ENCODE measurements at regions not wholly inside any gene's neighbourhood (a gene's known extent, or its start where the extent isn't known, plus 50 kb on each side); places are given as distances from the start of the nearest gene placed in this dataset.
"Not testable (repeated sequence)": the region's sequence is repeated elsewhere in the genome, so short reads cannot be mapped to it uniquely, and the experiment has no call there.

GRCh38 chr12:131192951-131193350 is 239.2 kb downstream of the ADGRD1 start:
- peak; percentile 5 for DNase-seq
- no peaks in the 10 kb centered on the region for H3K27me3 ChIP-seq (ENCODE audit: control insufficient read depth, insufficient read depth, low read length)

GRCh38 chr12:131194166-131194565 is 240.5 kb downstream of the ADGRD1 start:
- Histone ChIP-seq H3K36me3 (replicated peaks; ENCODE audit: control insufficient read depth, insufficient read depth, low read length) (no peaks in the 10 kb centered on the region), H3K4me3 (ENCODE audit: insufficient read depth, low read depth, low read length) (no peak overlapping the region), H3K27me3 (ENCODE audit: control insufficient read depth, insufficient read depth, low read length) (no peaks in the 10 kb centered on the region)
- peak; percentile 24 for DNase-seq

More at GRCh38 chr12:131192951-131193350, 239.2 kb downstream of the ADGRD1 start:
- no peaks in the 10 kb centered on the region for H3K36me3 ChIP-seq (replicated peaks; ENCODE audit: control insufficient read depth, insufficient read depth, low read length)
- no peak overlapping the region for H3K4me3 ChIP-seq (ENCODE audit: insufficient read depth, low read depth, low read length)

GRCh38 chr12:131195796-131196195 is 242.1 kb downstream of the ADGRD1 start:
- peak; percentile 8 for DNase-seq
- Histone ChIP-seq H3K36me3 (replicated peaks; ENCODE audit: control insufficient read depth, insufficient read depth, low read length) (no peaks in the 10 kb centered on the region), H3K4me3 (ENCODE audit: insufficient read depth, low read depth, low read length) (no peak overlapping the region), H3K27me3 (ENCODE audit: control insufficient read depth, insufficient read depth, low read length) (no peaks in the 10 kb centered on the region)

- Histone ChIP-seq H3K36me3 (replicated peaks; ENCODE audit: control insufficient read depth, insufficient read depth, low read length) (no peaks in the 10 kb centered on the region), H3K27me3 (ENCODE audit: control insufficient read depth, insufficient read depth, low read length) (no peaks in the 10 kb centered on the region), H3K4me3 (ENCODE audit: insufficient read depth, low read depth, low read length) (no peak overlapping the region)
- DNase-seq = no peak
Observed at GRCh38 chr12:131196220-131196619, 242.5 kb downstream of the ADGRD1 start.

GRCh38 chr12:131197490-131197889 is 243.8 kb downstream of the ADGRD1 start:
- Histone ChIP-seq H3K27me3 (ENCODE audit: control insufficient read depth, insufficient read depth, low read length) (no peaks in the 10 kb centered on the region), H3K4me3 (ENCODE audit: insufficient read depth, low read depth, low read length) (no peak overlapping the region), H3K36me3 (replicated peaks; ENCODE audit: control insufficient read depth, insufficient read depth, low read length) (no peaks in the 10 kb centered on the region)
- peak; percentile 3 for DNase-seq

GRCh38 chr12:131199221-131199620 is 245.5 kb downstream of the ADGRD1 start:
- no peak for DNase-seq
- Histone ChIP-seq H3K36me3 (replicated peaks; ENCODE audit: control insufficient read depth, insufficient read depth, low read length) (no peaks in the 10 kb centered on the region), H3K4me3 (ENCODE audit: insufficient read depth, low read depth, low read length) (no peak overlapping the region), H3K27me3 (ENCODE audit: control insufficient read depth, insufficient read depth, low read length) (no peaks in the 10 kb centered on the region)

- H3K4me3 ChIP-seq (ENCODE audit: insufficient read depth, low read depth, low read length); H3K36me3 ChIP-seq (replicated peaks; ENCODE audit: control insufficient read depth, insufficient read depth, low read length); H3K27me3 ChIP-seq (ENCODE audit: control insufficient read depth, insufficient read depth, low read length); DNase-seq: not testable (repeated sequence)
Observed at GRCh38 chr12:131201912-131202311, 248.2 kb downstream of the ADGRD1 start.

- peak; percentile 48 for DNase-seq
- Histone ChIP-seq H3K27me3 (ENCODE audit: control insufficient read depth, insufficient read depth, low read length) (no peaks in the 10 kb centered on the region), H3K36me3 (replicated peaks; ENCODE audit: control insufficient read depth, insufficient read depth, low read length) (no peaks in the 10 kb centered on the region), H3K4me3 (ENCODE audit: insufficient read depth, low read depth, low read length) (no peak overlapping the region)
Observed at GRCh38 chr12:131202592-131203378, 249.1 kb downstream of the ADGRD1 start.

- DNase-seq = peak; percentile 29
- no peak overlapping the region for H3K4me3 ChIP-seq (ENCODE audit: insufficient read depth, low read depth, low read length)
- H3K36me3 ChIP-seq (replicated peaks; ENCODE audit: control insufficient read depth, insufficient read depth, low read length) = no peaks in the 10 kb centered on the region
- H3K27me3 ChIP-seq (ENCODE audit: control insufficient read depth, insufficient read depth, low read length) = no peaks in the 10 kb centered on the region
Observed at GRCh38 chr12:131203666-131204415, 250.1 kb downstream of the ADGRD1 start.

- Histone ChIP-seq H3K27me3 (ENCODE audit: control insufficient read depth, insufficient read depth, low read length) (no peaks in the 10 kb centered on the region), H3K4me3 (ENCODE audit: insufficient read depth, low read depth, low read length) (no peak overlapping the region), H3K36me3 (replicated peaks; ENCODE audit: control insufficient read depth, insufficient read depth, low read length) (no peaks in the 10 kb centered on the region)
- peak; percentile 34 for DNase-seq
Observed at GRCh38 chr12:131204416-131205274, 250.9 kb downstream of the ADGRD1 start.

- H3K27me3 ChIP-seq (ENCODE audit: control insufficient read depth, insufficient read depth, low read length); H3K4me3 ChIP-seq (ENCODE audit: insufficient read depth, low read depth, low read length); H3K36me3 ChIP-seq (replicated peaks; ENCODE audit: control insufficient read depth, insufficient read depth, low read length): not testable (repeated sequence)
- peak; percentile 51 for DNase-seq
Observed at GRCh38 chr12:131205275-131205933, 251.7 kb downstream of the ADGRD1 start.

GRCh38 chr12:131206630-131207299 is 253.1 kb downstream of the ADGRD1 start:
- not testable (repeated sequence) for H3K27me3 ChIP-seq (ENCODE audit: control insufficient read depth, insufficient read depth, low read length); H3K4me3 ChIP-seq (ENCODE audit: insufficient read depth, low read depth, low read length); DNase-seq; H3K36me3 ChIP-seq (replicated peaks; ENCODE audit: control insufficient read depth, insufficient read depth, low read length)

- H3K27me3 ChIP-seq (ENCODE audit: control insufficient read depth, insufficient read depth, low read length); H3K36me3 ChIP-seq (replicated peaks; ENCODE audit: control insufficient read depth, insufficient read depth, low read length); H3K4me3 ChIP-seq (ENCODE audit: insufficient read depth, low read depth, low read length); DNase-seq: not testable (repeated sequence)
Observed at GRCh38 chr12:131207300-131207660, 253.6 kb downstream of the ADGRD1 start.

- not testable (repeated sequence) for H3K4me3 ChIP-seq (ENCODE audit: insufficient read depth, low read depth, low read length); DNase-seq; H3K27me3 ChIP-seq (ENCODE audit: control insufficient read depth, insufficient read depth, low read length); H3K36me3 ChIP-seq (replicated peaks; ENCODE audit: control insufficient read depth, insufficient read depth, low read length)
Observed at GRCh38 chr12:131207841-131208240, 254.1 kb downstream of the ADGRD1 start.

All from H7 (cell line).